ENCODE measurements at regions not wholly inside any gene's neighbourhood (a gene's known extent, or its start where the extent isn't known, plus 50 kb on each side); places are given as distances from the start of the nearest gene placed in this dataset.

DNA sequence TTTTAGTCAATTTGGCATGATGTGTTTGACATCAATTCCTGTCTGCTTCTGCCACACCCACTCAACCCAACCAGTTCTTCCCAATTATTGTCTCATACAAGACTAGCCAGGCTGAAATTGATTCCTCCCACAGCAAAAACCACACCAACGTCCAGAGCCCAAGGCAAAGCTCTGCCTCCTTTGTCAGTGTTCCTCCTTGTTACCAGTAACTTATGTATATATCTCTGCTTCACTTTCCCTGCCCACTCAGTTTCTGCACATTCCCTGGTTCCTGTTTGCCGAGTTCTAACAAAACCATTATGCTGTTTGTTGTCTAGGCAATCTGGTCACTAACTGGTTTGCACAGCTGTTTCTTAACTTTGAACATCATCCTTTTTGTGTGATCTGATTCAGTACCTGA lies 547.9 kb upstream of the PTCHD4 start:
- ATAC-seq: no peak
- 0% methylated on average over 2 of the region's 2 CpGs for whole genome bisulfite sequencing (ENCODE audit: insufficient coverage, insufficient replicate concordance, low lambda C conversion rate, missing lambda C conversion rate)
- in situ Hi-C loops (cut with MboI) (no loop called here), intact Hi-C loops (cut with micrococcal nuclease; ENCODE audit: unreplicated experiment) (no loop called here)
- no TSS peak for BruUV-seq (replicated peaks)
- Histone ChIP-seq H3K9me3 (replicated peaks; ENCODE audit: control insufficient read depth, insufficient read depth, low read length) (no peaks in the 10 kb centered on the region), H3K79me2 (ENCODE audit: control insufficient read depth, insufficient read depth, low read length) (no peaks in the 10 kb centered on the region), H2AFZ (ENCODE audit: control insufficient read depth, low read depth, low read length) (no peak overlapping the region), H3K27ac (ENCODE audit: control insufficient read depth, insufficient read depth) (no peak overlapping the region), H3K9ac (ENCODE audit: control insufficient read depth, insufficient read depth, low read length) (no peak overlapping the region), H4K20me1 (ENCODE audit: control insufficient read depth, insufficient read depth) (no peaks in the 10 kb centered on the region), H3K4me1 (ENCODE audit: control insufficient read depth, insufficient read depth, low read length) (no peaks in the 10 kb centered on the region), H3K36me3 (ENCODE audit: control insufficient read depth in 2 of 2, insufficient read depth in 2 of 2, low read length in 1 of 2) (no peaks in the 10 kb centered on the region), H3K4me3 (no peak overlapping the region), H3K27me3 (replicated peaks in 1 of 2; ENCODE audit: control insufficient read depth in 2 of 2, insufficient read depth in 2 of 2, low read length in 1 of 2) (no peaks in the 10 kb centered on the region), H3K4me2 (ENCODE audit: control insufficient read depth, insufficient read depth) (no peak overlapping the region)
- CTCF ChIA-PET: interaction anchor here (0.9 kb wide), 1 partner anchor 10 kb away, joined by 3 read pairs; no protein-coding TSS in a partner anchor
- POLR2A ChIA-PET: no interaction called here
- no peak for TF ChIP-seq BACH1 (IDR thresholded peaks at IDR 0.05; ENCODE audit: borderline replicate concordance)
- TF ChIP-seq, protein P1, sequence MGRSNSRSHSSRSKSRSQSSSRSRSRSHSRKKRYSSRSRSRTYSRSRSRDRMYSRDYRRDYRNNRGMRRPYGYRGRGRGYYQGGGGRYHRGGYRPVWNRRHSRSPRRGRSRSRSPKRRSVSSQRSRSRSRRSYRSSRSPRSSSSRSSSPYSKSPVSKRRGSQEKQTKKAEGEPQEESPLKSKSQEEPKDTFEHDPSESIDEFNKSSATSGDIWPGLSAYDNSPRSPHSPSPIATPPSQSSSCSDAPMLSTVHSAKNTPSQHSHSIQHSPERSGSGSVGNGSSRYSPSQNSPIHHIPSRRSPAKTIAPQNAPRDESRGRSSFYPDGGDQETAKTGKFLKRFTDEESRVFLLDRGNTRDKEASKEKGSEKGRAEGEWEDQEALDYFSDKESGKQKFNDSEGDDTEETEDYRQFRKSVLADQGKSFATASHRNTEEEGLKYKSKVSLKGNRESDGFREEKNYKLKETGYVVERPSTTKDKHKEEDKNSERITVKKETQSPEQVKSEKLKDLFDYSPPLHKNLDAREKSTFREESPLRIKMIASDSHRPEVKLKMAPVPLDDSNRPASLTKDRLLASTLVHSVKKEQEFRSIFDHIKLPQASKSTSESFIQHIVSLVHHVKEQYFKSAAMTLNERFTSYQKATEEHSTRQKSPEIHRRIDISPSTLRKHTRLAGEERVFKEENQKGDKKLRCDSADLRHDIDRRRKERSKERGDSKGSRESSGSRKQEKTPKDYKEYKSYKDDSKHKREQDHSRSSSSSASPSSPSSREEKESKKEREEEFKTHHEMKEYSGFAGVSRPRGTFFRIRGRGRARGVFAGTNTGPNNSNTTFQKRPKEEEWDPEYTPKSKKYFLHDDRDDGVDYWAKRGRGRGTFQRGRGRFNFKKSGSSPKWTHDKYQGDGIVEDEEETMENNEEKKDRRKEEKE (IDR thresholded peaks at IDR 0.05): no peak
- TF ChIP-seq IKZF1 (conservative IDR thresholded peaks at IDR 0.05): no peak
- TF ChIP-seq, protein P2, sequence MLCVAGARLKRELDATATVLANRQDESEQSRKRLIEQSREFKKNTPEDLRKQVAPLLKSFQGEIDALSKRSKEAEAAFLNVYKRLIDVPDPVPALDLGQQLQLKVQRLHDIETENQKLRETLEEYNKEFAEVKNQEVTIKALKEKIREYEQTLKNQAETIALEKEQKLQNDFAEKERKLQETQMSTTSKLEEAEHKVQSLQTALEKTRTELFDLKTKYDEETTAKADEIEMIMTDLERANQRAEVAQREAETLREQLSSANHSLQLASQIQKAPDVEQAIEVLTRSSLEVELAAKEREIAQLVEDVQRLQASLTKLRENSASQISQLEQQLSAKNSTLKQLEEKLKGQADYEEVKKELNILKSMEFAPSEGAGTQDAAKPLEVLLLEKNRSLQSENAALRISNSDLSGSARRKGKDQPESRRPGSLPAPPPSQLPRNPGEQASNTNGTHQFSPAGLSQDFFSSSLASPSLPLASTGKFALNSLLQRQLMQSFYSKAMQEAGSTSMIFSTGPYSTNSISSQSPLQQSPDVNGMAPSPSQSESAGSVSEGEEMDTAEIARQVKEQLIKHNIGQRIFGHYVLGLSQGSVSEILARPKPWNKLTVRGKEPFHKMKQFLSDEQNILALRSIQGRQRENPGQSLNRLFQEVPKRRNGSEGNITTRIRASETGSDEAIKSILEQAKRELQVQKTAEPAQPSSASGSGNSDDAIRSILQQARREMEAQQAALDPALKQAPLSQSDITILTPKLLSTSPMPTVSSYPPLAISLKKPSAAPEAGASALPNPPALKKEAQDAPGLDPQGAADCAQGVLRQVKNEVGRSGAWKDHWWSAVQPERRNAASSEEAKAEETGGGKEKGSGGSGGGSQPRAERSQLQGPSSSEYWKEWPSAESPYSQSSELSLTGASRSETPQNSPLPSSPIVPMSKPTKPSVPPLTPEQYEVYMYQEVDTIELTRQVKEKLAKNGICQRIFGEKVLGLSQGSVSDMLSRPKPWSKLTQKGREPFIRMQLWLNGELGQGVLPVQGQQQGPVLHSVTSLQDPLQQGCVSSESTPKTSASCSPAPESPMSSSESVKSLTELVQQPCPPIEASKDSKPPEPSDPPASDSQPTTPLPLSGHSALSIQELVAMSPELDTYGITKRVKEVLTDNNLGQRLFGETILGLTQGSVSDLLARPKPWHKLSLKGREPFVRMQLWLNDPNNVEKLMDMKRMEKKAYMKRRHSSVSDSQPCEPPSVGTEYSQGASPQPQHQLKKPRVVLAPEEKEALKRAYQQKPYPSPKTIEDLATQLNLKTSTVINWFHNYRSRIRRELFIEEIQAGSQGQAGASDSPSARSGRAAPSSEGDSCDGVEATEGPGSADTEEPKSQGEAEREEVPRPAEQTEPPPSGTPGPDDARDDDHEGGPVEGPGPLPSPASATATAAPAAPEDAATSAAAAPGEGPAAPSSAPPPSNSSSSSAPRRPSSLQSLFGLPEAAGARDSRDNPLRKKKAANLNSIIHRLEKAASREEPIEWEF (IDR thresholded peaks at IDR 0.05; ENCODE audit: insufficient replicate concordance, low read depth, low read length): no peak
- no peak for TF ChIP-seq ZNF274 (IDR thresholded peaks at IDR 0.05; ENCODE audit: insufficient read depth, insufficient read length)
- TF ChIP-seq MYC (IDR thresholded peaks at IDR 0.05; ENCODE audit: insufficient read depth, insufficient read length, insufficient replicate concordance, low read length, severe bottlenecking): no peak
- SMC1A ChIA-PET (ENCODE audit: uncharacterized antibody, unreplicated experiment): no interaction called here
- RAD21 ChIA-PET (ENCODE audit: unreplicated experiment): no interaction called here
- no peak for FAIRE-seq
- no peak for DNase-seq (ENCODE audit: low read depth, low spot score)

All from GM12878 (cell line).